OCI-LY7 (cell line): ENCODE measurements at regions not wholly inside any gene's neighbourhood (a gene's known extent, or its start where the extent isn't known, plus 50 kb on each side); places are given as distances from the start of the nearest gene placed in this dataset.

ENCODE experiments used
- BruUV-seq: library from RNA; stranded (reverse); fragments of 400-500 nt; replicated peaks from 2 replicates; lab custom pipeline; 2021; lab: Mats Ljungman, UMichigan
- CTCF ChIA-PET: fragments of 300-600 bp; sonication (Branson Sonifier 250); formaldehyde crosslinking; loops from one replicate; lab custom pipeline; 2022; ENCODE audit warnings: antibody characterized with exemption; ENCODE audit not compliant: unreplicated experiment; lab: Charles Lee
- POLR2A ChIA-PET: fragments of 300-600 bp; sonication (Branson Sonifier 250); formaldehyde crosslinking; loops from one replicate; lab custom pipeline; 2022; ENCODE audit warnings: antibody characterized with exemption; lab: Charles Lee
- DNase-seq: peaks from one replicate; pipeline ENCODE4 v3.0.0-alpha.2; 2015; ENCODE audit warnings: low spot score
- H2AFZ ChIP-seq: fragments of 200-600 bp; sonication (generic), shearing (Covaris generic); 2 replicates; pipeline ENCODE4 v1.6.1; 2014; ENCODE audit warnings: mild to moderate bottlenecking, antibody characterized with exemption, low read length, moderate library complexity
- H3K27ac ChIP-seq: fragments of 200-600 bp; sonication (generic); 2 replicates; pipeline ENCODE4 v1.5.1; 2014; ENCODE audit warnings: mixed run types, low read depth, mild to moderate bottlenecking, moderate library complexity, low read length, inconsistent platforms; ENCODE audit not compliant: poor library complexity, severe bottlenecking
- H3K36me3 ChIP-seq: fragments of 200-600 bp; sonication (generic); 2 replicates; pipeline ENCODE4 v1.6.1; 2014; ENCODE audit warnings: mild to moderate bottlenecking, antibody characterized with exemption, low read length, moderate library complexity, mixed read lengths; ENCODE audit not compliant: insufficient read depth
- H3K4me1 ChIP-seq: fragments of 200-600 bp; sonication (generic); 2 replicates; pipeline ENCODE4 v1.5.1; 2014; ENCODE audit warnings: mild to moderate bottlenecking, low read length; ENCODE audit not compliant: insufficient read depth, poor library complexity, severe bottlenecking
- H3K4me2 ChIP-seq: fragments of 200-600 bp; sonication (generic); 2 replicates; pipeline ENCODE4 v1.6.1; 2014; ENCODE audit warnings: mild to moderate bottlenecking, low read length
- H3K4me3 ChIP-seq: fragments of 200-600 bp; sonication (generic); 2 replicates; pipeline ENCODE4 v1.5.1; 2014; ENCODE audit warnings: mild to moderate bottlenecking, low read depth, low read length; ENCODE audit not compliant: poor library complexity, severe bottlenecking
- H3K79me2 ChIP-seq: fragments of 200-600 bp; sonication (generic); 2 replicates; pipeline ENCODE4 v1.6.1; 2016; ENCODE audit warnings: low read depth, mild to moderate bottlenecking, low read length, moderate library complexity, mixed read lengths; ENCODE audit not compliant: insufficient read depth
- H3K9me2 ChIP-seq: fragments of 200-600 bp; sonication (generic); 2 replicates; pipeline ENCODE4 v1.6.1; 2016; ENCODE audit warnings: mild to moderate bottlenecking, low read length, mixed read lengths; ENCODE audit not compliant: insufficient read depth
- H3K9me3 ChIP-seq: fragments of 200-600 bp; sonication (generic); 2 replicates; pipeline ENCODE4 v1.6.1; 2014; ENCODE audit warnings: mild to moderate bottlenecking, mixed run types, low read length, mixed read lengths
- H4K20me1 ChIP-seq: fragments of 200-600 bp; sonication (generic); 2 replicates; pipeline ENCODE4 v1.6.1; 2014; ENCODE audit warnings: mild to moderate bottlenecking, antibody characterized with exemption, low read length, moderate library complexity, mixed read lengths; ENCODE audit not compliant: insufficient read depth
- EZH2phosphoT487 ChIP-seq: fragments of 200-600 bp; sonication (generic); IDR thresholded peaks from 2 replicates; pipeline ENCODE4 v1.6.1; 2018; ENCODE audit warnings: low read depth, borderline replicate concordance, mild to moderate bottlenecking, mixed run types, antibody characterized with exemption, low read length, moderate library complexity, mixed read lengths
- intact Hi-C: fragments of 100-400 bp; cut with micrococcal nuclease; formaldehyde crosslinking; loops from one replicate; pipeline ENCODE4 v1.10.0; 2022; ENCODE audit not compliant: unreplicated experiment
- TF ChIP-seq, protein P1 (sequence below): fragments of 200-600 bp; sonication (generic); conservative IDR thresholded peaks from 2 replicates; pipeline ENCODE4 v1.5.1; 2014; ENCODE audit warnings: mild to moderate bottlenecking, antibody characterized with exemption, low read length, moderate library complexity, mixed read lengths

DNA sequence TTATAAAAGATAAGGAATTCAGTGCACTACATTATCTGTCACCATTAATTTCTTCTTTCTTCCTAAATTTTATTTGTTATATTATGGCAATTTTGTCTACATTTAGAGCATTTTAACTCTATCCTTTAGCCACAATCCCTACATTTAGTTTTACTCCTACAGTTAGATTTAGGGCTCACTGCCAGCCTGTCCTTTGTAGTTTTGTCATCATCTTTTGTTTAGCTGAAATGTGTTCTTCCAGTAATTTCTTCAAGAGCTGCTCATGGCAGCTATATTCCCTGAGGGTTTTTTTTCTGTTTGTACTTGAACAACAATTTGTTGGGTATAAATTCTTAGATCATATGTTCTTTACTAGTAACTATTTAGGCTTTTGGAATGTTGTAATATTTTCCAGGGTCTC, 72.7 kb upstream of the B3GAT2 start:
- ChIA-PET CTCF (no interaction called here), POLR2A (interaction anchor here (0.7 kb wide), 1 partner anchor 259 kb away, joined by 8 read pairs; the partner anchor contains the start of gene OGFRL1)
- no peak overlapping the region for H3K4me3 ChIP-seq
- TF ChIP-seq, protein P1, sequence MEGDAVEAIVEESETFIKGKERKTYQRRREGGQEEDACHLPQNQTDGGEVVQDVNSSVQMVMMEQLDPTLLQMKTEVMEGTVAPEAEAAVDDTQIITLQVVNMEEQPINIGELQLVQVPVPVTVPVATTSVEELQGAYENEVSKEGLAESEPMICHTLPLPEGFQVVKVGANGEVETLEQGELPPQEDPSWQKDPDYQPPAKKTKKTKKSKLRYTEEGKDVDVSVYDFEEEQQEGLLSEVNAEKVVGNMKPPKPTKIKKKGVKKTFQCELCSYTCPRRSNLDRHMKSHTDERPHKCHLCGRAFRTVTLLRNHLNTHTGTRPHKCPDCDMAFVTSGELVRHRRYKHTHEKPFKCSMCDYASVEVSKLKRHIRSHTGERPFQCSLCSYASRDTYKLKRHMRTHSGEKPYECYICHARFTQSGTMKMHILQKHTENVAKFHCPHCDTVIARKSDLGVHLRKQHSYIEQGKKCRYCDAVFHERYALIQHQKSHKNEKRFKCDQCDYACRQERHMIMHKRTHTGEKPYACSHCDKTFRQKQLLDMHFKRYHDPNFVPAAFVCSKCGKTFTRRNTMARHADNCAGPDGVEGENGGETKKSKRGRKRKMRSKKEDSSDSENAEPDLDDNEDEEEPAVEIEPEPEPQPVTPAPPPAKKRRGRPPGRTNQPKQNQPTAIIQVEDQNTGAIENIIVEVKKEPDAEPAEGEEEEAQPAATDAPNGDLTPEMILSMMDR, result no peak
- no peak for TF ChIP-seq EZH2phosphoT487
- intact Hi-C loops, result no loop called here
- no peaks in the 10 kb centered on the region for H3K4me1 ChIP-seq
- H3K79me2 ChIP-seq, result no peaks in the 10 kb centered on the region
- no peaks in the 10 kb centered on the region for H3K36me3 ChIP-seq
- no peak overlapping the region for H3K27ac ChIP-seq
- no peaks in the 10 kb centered on the region for H3K9me3 ChIP-seq
- H3K4me2 ChIP-seq, result no peak overlapping the region
- no TSS peak for BruUV-seq
- DNase-seq, result no peak
- no peaks in the 10 kb centered on the region for H3K9me2 ChIP-seq
- no peak overlapping the region for H2AFZ ChIP-seq
- no peaks in the 10 kb centered on the region for H4K20me1 ChIP-seq

DNA sequence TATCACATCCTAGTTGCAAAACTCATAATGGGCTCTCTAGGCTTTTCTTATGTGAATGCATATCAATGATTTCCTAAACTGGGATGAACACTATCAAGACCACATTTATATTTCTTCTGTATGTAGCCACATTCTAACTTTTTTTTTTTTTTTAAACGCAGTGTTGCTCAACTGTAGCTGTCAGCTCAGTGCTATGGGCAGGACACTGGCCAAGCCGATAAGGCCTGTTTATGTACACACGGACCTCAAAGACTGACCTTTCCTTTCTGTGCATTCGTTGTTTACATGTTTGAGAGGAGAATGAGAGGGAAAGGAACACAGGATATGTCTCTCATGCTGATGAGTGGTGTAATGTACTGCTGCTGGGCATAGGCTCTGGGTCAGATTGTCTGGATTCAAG, 75.1 kb upstream of the B3GAT2 start:
- ChIA-PET CTCF (no interaction called here), POLR2A (interaction anchor here (0.6 kb wide), 1 partner anchor 13 kb away, joined by 4 read pairs; no protein-coding TSS in a partner anchor)
- Histone ChIP-seq H3K4me3 (no peak overlapping the region), H3K9me3 (no peaks in the 10 kb centered on the region), H3K27ac (no peak overlapping the region), H3K79me2 (no peaks in the 10 kb centered on the region), H3K36me3 (no peaks in the 10 kb centered on the region), H2AFZ (no peak overlapping the region), H3K9me2 (no peaks in the 10 kb centered on the region), H3K4me1 (no peaks in the 10 kb centered on the region), H4K20me1 (no peaks in the 10 kb centered on the region), H3K4me2 (no peak overlapping the region)
- no peak for TF ChIP-seq EZH2phosphoT487
- TF ChIP-seq, protein P1, result no peak
- no peak for DNase-seq
- BruUV-seq, result no TSS peak
- intact Hi-C loops, result no loop called here

DNA sequence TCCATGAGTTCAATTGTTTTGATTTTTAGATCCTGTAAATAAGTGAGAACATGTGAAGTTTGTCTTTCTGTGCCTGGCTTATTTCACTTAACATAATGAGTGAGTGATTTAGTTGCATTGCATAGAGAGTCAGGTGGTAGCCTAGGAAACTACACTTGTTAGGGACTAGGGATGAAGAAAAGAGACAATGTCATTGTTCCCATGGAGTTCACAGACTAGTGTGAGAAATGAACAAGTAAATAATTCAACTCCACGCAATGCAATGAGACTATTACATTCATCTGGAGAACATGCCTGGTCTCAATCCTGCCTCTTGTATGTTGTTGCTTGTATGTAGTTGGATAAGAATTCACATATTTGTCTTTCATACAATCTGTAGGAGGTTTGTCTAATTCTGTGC, 76.3 kb upstream of the B3GAT2 start:
- H3K36me3 ChIP-seq, result no peaks in the 10 kb centered on the region
- no peak for TF ChIP-seq EZH2phosphoT487
- TF ChIP-seq, protein P1, result no peak
- intact Hi-C loops, result no loop called here
- H4K20me1 ChIP-seq, result no peaks in the 10 kb centered on the region
- no peak overlapping the region for H3K27ac ChIP-seq
- H3K4me1 ChIP-seq, result no peaks in the 10 kb centered on the region
- H3K9me3 ChIP-seq, result no peaks in the 10 kb centered on the region
- no peaks in the 10 kb centered on the region for H3K79me2 ChIP-seq
- no TSS peak for BruUV-seq
- H3K9me2 ChIP-seq, result no peaks in the 10 kb centered on the region
- H3K4me3 ChIP-seq, result no peak overlapping the region
- ChIA-PET POLR2A (no interaction called here), CTCF (no interaction called here)
- no peak overlapping the region for H2AFZ ChIP-seq
- H3K4me2 ChIP-seq, result no peak overlapping the region
- DNase-seq, result no peak
